ENCODE measurements at regions not wholly inside any gene's neighbourhood (a gene's known extent, or its start where the extent isn't known, plus 50 kb on each side); places are given as distances from the start of the nearest gene placed in this dataset.

DNA sequence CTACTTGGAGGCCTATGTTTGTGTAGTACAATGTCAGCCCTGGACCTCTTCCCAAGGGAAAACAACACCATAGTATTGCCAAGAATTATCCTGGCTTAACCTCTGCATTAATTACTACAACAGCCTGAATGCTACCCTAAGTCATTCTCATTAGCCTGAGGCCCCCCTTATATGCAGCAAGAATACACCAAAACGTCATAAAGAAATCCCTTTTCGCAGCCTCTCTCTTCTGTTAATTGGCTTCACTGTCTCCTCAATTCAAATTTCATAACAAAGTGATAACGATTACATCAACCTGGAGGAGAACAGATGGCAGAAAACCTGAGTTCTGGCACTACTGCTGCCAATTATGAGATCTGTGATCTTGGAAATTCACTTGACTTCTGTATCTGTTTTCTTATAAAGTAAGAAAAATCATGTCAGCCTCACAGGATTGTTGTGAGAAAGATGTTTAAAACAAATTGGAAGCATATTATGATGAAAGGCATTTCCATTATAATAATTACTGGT is 1663.1 kb downstream of the STIM2 start:
- H3K4me3 ChIP-seq = no peak overlapping the region
- H3K4me2 ChIP-seq = no peak overlapping the region
- CTCF ChIA-PET = no interaction called here
- H3K4me1 ChIP-seq = no peaks in the 10 kb centered on the region
- POLR2A ChIA-PET = no interaction called here
- TF ChIP-seq, protein P1, sequence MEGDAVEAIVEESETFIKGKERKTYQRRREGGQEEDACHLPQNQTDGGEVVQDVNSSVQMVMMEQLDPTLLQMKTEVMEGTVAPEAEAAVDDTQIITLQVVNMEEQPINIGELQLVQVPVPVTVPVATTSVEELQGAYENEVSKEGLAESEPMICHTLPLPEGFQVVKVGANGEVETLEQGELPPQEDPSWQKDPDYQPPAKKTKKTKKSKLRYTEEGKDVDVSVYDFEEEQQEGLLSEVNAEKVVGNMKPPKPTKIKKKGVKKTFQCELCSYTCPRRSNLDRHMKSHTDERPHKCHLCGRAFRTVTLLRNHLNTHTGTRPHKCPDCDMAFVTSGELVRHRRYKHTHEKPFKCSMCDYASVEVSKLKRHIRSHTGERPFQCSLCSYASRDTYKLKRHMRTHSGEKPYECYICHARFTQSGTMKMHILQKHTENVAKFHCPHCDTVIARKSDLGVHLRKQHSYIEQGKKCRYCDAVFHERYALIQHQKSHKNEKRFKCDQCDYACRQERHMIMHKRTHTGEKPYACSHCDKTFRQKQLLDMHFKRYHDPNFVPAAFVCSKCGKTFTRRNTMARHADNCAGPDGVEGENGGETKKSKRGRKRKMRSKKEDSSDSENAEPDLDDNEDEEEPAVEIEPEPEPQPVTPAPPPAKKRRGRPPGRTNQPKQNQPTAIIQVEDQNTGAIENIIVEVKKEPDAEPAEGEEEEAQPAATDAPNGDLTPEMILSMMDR (IDR thresholded peaks at IDR 0.05) = no peak
- TF ChIP-seq, protein P2, sequence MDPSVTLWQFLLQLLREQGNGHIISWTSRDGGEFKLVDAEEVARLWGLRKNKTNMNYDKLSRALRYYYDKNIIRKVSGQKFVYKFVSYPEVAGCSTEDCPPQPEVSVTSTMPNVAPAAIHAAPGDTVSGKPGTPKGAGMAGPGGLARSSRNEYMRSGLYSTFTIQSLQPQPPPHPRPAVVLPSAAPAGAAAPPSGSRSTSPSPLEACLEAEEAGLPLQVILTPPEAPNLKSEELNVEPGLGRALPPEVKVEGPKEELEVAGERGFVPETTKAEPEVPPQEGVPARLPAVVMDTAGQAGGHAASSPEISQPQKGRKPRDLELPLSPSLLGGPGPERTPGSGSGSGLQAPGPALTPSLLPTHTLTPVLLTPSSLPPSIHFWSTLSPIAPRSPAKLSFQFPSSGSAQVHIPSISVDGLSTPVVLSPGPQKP (IDR thresholded peaks at IDR 0.05; ENCODE audit: low read depth, low read length) = no peak
- no peak for TF ChIP-seq ESRRA (IDR thresholded peaks at IDR 0.05; ENCODE audit: borderline replicate concordance, low read length)
- FAIRE-seq (no peak), ATAC-seq (no peak), DNase-seq (ENCODE audit: low read depth in 1 of 2, low spot score in 1 of 2) (no peak)
- WGBS (ENCODE audit: missing lambda C conversion rate) = 34% methylated on average over 3 of the region's 3 CpGs
- H3K27ac ChIP-seq = no peak overlapping the region
- no peaks in the 10 kb centered on the region for H3K9me3 ChIP-seq

DNA sequence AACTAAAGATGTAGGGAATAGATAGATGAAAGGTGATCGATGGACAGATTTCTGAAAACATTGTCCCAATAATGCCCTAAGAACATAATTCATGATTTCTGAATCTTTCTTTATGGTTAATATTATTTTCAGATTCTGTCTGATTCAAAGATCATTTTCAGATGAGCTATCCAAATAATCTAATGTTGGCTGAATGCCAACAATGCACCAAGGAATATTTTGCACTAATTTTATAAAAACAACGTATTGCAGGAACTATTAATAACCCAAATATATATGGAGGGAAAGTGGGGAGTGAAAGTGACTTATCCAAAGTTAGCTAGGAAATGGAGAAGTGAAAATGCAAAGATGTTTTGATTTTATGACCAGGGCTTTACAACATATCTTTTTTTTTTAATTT is 1675.5 kb downstream of the STIM2 start:
- H3K27ac ChIP-seq = no peak overlapping the region
- 60% methylated on average over 2 of the region's 2 CpGs for WGBS (ENCODE audit: missing lambda C conversion rate)
- ChIA-PET CTCF (no interaction called here), POLR2A (no interaction called here)
- no peak overlapping the region for H3K4me3 ChIP-seq
- no peak for ATAC-seq
- no peak overlapping the region for H3K4me2 ChIP-seq
- no peak for DNase-seq (ENCODE audit: low read depth in 1 of 2, low spot score in 1 of 2)
- H3K9me3 ChIP-seq = no peaks in the 10 kb centered on the region
- no peaks in the 10 kb centered on the region for H3K4me1 ChIP-seq
- no peak for FAIRE-seq
- TF ChIP-seq RAD21 (conservative IDR thresholded peaks at IDR 0.05 in 1 of 2, IDR thresholded peaks at IDR 0.05 in 1 of 2) (no peak), EP300 (IDR thresholded peaks at IDR 0.05) (no peak), POLR2A (IDR thresholded peaks at IDR 0.05; ENCODE audit: low read length) (no peak), ESRRA (IDR thresholded peaks at IDR 0.05; ENCODE audit: borderline replicate concordance, low read length) (no peak), KDM1A (IDR thresholded peaks at IDR 0.05; ENCODE audit: low read depth) (no peak), JUN (IDR thresholded peaks at IDR 0.05) (no peak), NR3C1 (IDR thresholded peaks at IDR 0.05) (no peak), POLR2AphosphoS2 (conservative IDR thresholded peaks at IDR 0.05; ENCODE audit: low read length) (no peak), RNF2 (IDR thresholded peaks at IDR 0.05; ENCODE audit: borderline replicate concordance, low read depth) (no peak), MAFK (IDR thresholded peaks at IDR 0.05; ENCODE audit: partially characterized antibody) (no peak), NFE2L2 (conservative IDR thresholded peaks at IDR 0.05; ENCODE audit: low read length) (no peak), HOXA7 (CRISPR knock-in tag; IDR thresholded peaks at IDR 0.05) (no peak), CHD2 (IDR thresholded peaks at IDR 0.05; ENCODE audit: low read length, partially characterized antibody) (no peak), HOXB5 (CRISPR knock-in tag; IDR thresholded peaks at IDR 0.05) (no peak)
- TF ChIP-seq, protein P3, sequence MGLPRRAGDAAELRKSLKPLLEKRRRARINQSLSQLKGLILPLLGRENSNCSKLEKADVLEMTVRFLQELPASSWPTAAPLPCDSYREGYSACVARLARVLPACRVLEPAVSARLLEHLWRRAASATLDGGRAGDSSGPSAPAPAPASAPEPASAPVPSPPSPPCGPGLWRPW (IDR thresholded peaks at IDR 0.05) = no peak
- TF ChIP-seq, protein P4, sequence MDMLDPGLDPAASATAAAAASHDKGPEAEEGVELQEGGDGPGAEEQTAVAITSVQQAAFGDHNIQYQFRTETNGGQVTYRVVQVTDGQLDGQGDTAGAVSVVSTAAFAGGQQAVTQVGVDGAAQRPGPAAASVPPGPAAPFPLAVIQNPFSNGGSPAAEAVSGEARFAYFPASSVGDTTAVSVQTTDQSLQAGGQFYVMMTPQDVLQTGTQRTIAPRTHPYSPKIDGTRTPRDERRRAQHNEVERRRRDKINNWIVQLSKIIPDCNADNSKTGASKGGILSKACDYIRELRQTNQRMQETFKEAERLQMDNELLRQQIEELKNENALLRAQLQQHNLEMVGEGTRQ (IDR thresholded peaks at IDR 0.05) = no peak
- TF ChIP-seq, protein P5, sequence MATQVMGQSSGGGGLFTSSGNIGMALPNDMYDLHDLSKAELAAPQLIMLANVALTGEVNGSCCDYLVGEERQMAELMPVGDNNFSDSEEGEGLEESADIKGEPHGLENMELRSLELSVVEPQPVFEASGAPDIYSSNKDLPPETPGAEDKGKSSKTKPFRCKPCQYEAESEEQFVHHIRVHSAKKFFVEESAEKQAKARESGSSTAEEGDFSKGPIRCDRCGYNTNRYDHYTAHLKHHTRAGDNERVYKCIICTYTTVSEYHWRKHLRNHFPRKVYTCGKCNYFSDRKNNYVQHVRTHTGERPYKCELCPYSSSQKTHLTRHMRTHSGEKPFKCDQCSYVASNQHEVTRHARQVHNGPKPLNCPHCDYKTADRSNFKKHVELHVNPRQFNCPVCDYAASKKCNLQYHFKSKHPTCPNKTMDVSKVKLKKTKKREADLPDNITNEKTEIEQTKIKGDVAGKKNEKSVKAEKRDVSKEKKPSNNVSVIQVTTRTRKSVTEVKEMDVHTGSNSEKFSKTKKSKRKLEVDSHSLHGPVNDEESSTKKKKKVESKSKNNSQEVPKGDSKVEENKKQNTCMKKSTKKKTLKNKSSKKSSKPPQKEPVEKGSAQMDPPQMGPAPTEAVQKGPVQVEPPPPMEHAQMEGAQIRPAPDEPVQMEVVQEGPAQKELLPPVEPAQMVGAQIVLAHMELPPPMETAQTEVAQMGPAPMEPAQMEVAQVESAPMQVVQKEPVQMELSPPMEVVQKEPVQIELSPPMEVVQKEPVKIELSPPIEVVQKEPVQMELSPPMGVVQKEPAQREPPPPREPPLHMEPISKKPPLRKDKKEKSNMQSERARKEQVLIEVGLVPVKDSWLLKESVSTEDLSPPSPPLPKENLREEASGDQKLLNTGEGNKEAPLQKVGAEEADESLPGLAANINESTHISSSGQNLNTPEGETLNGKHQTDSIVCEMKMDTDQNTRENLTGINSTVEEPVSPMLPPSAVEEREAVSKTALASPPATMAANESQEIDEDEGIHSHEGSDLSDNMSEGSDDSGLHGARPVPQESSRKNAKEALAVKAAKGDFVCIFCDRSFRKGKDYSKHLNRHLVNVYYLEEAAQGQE (IDR thresholded peaks at IDR 0.05) = no peak
- TF ChIP-seq, protein P6, sequence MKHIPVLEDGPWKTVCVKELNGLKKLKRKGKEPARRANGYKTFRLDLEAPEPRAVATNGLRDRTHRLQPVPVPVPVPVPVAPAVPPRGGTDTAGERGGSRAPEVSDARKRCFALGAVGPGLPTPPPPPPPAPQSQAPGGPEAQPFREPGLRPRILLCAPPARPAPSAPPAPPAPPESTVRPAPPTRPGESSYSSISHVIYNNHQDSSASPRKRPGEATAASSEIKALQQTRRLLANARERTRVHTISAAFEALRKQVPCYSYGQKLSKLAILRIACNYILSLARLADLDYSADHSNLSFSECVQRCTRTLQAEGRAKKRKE (CRISPR knock-in tag; IDR thresholded peaks at IDR 0.05; ENCODE audit: low read depth) = no peak
